CD4-positive, alpha-beta T cell treated with Interleukin-17A for 1 hour (primary cell): ENCODE measurements at regions not wholly inside any gene's neighbourhood (a gene's known extent, or its start where the extent isn't known, plus 50 kb on each side); places are given as distances from the start of the nearest gene placed in this dataset.
"Not testable (repeated sequence)": the region's sequence is repeated elsewhere in the genome, so short reads cannot be mapped to it uniquely, and the experiment has no call there.

Experiments
- DNase-seq: peaks from one replicate; pipeline ENCODE4 v3.0.0-alpha.2; 2020

- DNase-seq = no peak
These were observed 322.9 kb downstream of the SETD4 start for GRCh38 chr21:35737449-35737848.

GRCh38 chr21:35732788-35733187 is 327.5 kb downstream of the SETD4 start:
- no peak for DNase-seq

- DNase-seq = no peak
These were observed 330.0 kb downstream of the SETD4 start for GRCh38 chr21:35730325-35730724.

GRCh38 chr21:35727830-35728229 is 332.5 kb downstream of the SETD4 start:
- no peak for DNase-seq

GRCh38 chr21:35724156-35724555 is 336.2 kb downstream of the SETD4 start:
- DNase-seq = no peak

GRCh38 chr21:35721701-35722100 is 338.6 kb downstream of the SETD4 start:
- DNase-seq = no peak

- DNase-seq = no peak
These were observed 340.1 kb downstream of the SETD4 start for GRCh38 chr21:35720208-35720731.

GRCh38 chr21:35719080-35719479 is 341.2 kb downstream of the SETD4 start:
- DNase-seq = no peak

- no peak for DNase-seq
These were observed 343.3 kb downstream of the SETD4 start for GRCh38 chr21:35716876-35717565.

GRCh38 chr21:35713914-35714313 is 346.4 kb downstream of the SETD4 start:
- DNase-seq = no peak

GRCh38 chr21:35711661-35712060 is 348.7 kb downstream of the SETD4 start:
- DNase-seq = no peak

GRCh38 chr21:35711213-35711612 is 349.1 kb downstream of the SETD4 start:
- no peak for DNase-seq

GRCh38 chr21:35709990-35710389 is 350.3 kb downstream of the SETD4 start:
- not testable (repeated sequence) for DNase-seq

- DNase-seq = no peak
These were observed 354.4 kb downstream of the SETD4 start for GRCh38 chr21:35705888-35706287.

GRCh38 chr21:35705237-35705887 is 355.0 kb downstream of the SETD4 start:
- DNase-seq = no peak

GRCh38 chr21:35703704-35704103 is 356.6 kb downstream of the SETD4 start:
- no peak for DNase-seq

GRCh38 chr21:35699361-35699760 is 361.0 kb downstream of the SETD4 start:
- DNase-seq = no peak

GRCh38 chr21:35697321-35697808 is 363.0 kb downstream of the SETD4 start:
- DNase-seq = no peak

- no peak for DNase-seq
These were observed 363.7 kb downstream of the SETD4 start for GRCh38 chr21:35696644-35697043.

GRCh38 chr21:35692311-35692710 is 368.0 kb downstream of the SETD4 start:
- DNase-seq = no peak

GRCh38 chr21:35690436-35690835 is 369.9 kb downstream of the SETD4 start:
- no peak for DNase-seq

GRCh38 chr21:35686156-35686555 is 374.2 kb downstream of the SETD4 start:
- DNase-seq = no peak

GRCh38 chr21:35683664-35684304 is 376.5 kb downstream of the SETD4 start:
- no peak for DNase-seq
